OCI-LY7 (cell line): ENCODE measurements at regions not wholly inside any gene's neighbourhood (a gene's known extent, or its start where the extent isn't known, plus 50 kb on each side); places are given as distances from the start of the nearest gene placed in this dataset.

Experiments
- EZH2phosphoT487 ChIP-seq: fragments of 200-600 bp; sonication (generic); IDR thresholded peaks from 2 replicates; pipeline ENCODE4 v1.6.1; 2018; ENCODE audit warnings: low read depth, borderline replicate concordance, mild to moderate bottlenecking, mixed run types, antibody characterized with exemption, low read length, moderate library complexity, mixed read lengths
- TF ChIP-seq, protein P1 (sequence below): fragments of 200-600 bp; sonication (generic); conservative IDR thresholded peaks from 2 replicates; pipeline ENCODE4 v1.5.1; 2014; ENCODE audit warnings: mild to moderate bottlenecking, antibody characterized with exemption, low read length, moderate library complexity, mixed read lengths

DNA sequence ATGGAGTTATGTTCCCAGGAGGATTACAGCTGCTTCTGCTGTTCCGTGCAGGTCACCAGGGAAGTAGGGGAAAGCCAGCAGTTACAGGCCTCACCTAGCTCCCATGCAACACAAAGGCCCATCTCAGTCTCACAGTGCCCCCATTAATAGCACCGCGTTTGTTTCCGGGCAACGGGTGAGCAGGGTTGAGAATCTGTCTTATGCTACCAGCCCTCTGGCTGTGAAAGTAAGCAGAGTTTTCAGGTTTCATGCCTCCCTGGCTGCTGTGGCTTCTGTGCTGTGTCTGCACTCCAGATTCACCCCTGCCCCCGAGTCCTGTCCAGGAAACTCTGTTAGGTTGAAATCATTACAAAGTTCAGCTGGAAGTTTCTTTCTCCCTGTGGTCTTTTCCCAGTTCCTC lies 254.4 kb upstream of the GPR149 start:
- TF ChIP-seq, protein P1, sequence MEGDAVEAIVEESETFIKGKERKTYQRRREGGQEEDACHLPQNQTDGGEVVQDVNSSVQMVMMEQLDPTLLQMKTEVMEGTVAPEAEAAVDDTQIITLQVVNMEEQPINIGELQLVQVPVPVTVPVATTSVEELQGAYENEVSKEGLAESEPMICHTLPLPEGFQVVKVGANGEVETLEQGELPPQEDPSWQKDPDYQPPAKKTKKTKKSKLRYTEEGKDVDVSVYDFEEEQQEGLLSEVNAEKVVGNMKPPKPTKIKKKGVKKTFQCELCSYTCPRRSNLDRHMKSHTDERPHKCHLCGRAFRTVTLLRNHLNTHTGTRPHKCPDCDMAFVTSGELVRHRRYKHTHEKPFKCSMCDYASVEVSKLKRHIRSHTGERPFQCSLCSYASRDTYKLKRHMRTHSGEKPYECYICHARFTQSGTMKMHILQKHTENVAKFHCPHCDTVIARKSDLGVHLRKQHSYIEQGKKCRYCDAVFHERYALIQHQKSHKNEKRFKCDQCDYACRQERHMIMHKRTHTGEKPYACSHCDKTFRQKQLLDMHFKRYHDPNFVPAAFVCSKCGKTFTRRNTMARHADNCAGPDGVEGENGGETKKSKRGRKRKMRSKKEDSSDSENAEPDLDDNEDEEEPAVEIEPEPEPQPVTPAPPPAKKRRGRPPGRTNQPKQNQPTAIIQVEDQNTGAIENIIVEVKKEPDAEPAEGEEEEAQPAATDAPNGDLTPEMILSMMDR: no peak
- TF ChIP-seq EZH2phosphoT487: no peak
